ENCODE measurements at regions not wholly inside any gene's neighbourhood (a gene's known extent, or its start where the extent isn't known, plus 50 kb on each side); places are given as distances from the start of the nearest gene placed in this dataset.

DNA sequence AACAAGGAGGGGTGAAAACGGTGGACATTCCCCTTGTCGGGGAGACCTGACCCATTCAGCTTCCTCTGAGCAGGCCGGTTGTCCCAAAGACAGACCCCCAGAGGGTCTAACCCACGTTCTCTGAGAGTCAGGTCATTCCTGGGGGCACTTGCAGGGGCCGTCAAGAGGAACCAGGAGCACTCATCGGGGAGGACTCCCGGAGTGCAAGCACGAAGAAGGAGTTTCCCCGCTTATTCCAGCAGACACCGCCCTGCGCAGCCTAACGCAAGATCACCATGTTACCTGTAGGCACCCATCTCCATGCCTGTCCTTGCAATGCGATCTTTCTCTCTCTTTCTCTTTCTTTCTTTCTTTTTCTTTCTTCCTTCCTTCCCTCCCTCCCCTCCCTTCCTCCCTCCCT, 154.2 kb downstream of the SHOX start:
- no peak overlapping the region for H3K4me3 ChIP-seq (ENCODE audit: low read length)
- no peak for DNase-seq (ENCODE audit: low read depth)
- TF ChIP-seq, protein P1, sequence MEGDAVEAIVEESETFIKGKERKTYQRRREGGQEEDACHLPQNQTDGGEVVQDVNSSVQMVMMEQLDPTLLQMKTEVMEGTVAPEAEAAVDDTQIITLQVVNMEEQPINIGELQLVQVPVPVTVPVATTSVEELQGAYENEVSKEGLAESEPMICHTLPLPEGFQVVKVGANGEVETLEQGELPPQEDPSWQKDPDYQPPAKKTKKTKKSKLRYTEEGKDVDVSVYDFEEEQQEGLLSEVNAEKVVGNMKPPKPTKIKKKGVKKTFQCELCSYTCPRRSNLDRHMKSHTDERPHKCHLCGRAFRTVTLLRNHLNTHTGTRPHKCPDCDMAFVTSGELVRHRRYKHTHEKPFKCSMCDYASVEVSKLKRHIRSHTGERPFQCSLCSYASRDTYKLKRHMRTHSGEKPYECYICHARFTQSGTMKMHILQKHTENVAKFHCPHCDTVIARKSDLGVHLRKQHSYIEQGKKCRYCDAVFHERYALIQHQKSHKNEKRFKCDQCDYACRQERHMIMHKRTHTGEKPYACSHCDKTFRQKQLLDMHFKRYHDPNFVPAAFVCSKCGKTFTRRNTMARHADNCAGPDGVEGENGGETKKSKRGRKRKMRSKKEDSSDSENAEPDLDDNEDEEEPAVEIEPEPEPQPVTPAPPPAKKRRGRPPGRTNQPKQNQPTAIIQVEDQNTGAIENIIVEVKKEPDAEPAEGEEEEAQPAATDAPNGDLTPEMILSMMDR (conservative IDR thresholded peaks at IDR 0.05; ENCODE audit: low read length) = no peak

DNA sequence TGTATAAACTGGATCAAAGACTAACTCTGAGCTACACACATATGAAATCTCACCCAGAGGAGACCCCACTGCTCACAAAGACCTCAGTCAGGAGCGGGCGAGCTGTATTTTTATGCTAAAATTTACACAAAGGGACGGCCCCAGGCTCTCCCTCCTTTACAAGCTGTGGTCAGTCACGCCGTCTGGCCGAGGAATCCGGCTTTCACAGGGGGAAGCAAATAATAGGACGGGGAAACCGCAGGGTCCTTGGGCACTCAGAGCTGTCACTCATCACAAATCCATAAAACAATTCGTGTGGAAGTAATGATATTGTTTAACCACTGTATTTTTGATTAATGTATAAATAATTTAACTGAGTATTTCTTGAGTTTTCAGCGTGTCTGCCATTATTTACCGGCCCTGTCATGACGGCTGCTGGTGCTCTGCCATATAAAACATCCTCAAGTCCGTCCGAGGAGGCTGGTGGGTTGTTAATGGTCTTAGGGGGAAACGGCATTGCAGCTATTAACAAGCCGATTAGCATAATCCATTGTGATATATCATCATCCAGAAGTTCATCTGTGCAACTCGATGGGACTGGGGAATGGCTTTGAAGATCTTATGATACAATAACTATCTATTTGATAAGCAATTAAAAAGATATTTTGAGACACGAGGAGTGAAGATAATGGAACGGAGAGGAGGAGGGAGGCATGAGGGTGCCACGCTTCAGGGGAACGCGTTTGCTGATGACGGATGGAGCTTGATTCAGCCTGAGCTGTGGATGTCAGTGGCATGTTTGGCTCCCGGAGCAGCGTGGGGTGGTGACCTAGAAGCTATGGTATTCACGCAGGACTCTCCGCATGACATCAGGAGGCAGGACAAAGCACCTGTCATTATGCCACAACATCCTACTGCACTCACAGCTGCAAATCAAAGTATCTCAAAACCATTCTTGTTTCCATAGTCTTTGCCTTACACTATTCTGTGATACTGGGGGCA, 150.9 kb downstream of the SHOX start:
- no peak overlapping the region for H3K4me3 ChIP-seq (ENCODE audit: low read length)
- TF ChIP-seq, protein P1 (conservative IDR thresholded peaks at IDR 0.05; ENCODE audit: low read length) = no peak
- no peak for DNase-seq (ENCODE audit: low read depth)

DNA sequence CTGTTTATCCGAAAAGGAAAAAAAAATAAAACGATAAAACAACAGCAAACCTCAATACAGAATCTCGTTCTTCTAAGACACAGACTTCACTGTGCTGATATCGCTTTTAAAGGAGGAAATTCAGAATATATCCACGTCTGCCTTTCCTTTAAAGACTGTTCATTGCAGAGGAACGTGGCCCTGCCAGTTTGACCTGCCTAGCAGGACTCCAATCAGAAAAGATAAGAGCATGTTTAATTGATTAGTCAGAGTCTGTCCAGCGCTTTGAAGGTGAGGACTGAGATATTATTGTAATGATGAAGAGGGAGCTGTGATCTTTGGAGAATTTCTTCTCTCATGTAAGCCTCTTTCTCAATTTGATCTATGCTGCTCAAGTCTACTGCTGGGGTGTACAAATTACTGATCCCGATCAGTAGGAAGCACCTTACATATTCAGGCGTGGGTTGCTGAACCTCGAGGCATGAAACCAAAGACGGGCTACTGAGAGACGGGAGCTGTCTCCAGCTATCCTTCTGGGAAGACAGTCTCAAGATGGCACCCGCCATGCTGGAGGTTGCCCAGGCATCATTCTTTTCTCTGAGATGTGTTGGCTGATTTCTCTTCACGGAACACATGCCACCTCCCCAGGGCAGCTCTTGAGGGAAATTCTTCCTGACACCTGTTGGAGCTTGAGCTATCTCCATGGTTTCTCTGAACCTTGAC, 146.1 kb downstream of the SHOX start:
- no peak for DNase-seq (ENCODE audit: low read depth)
- no peak overlapping the region for H3K4me3 ChIP-seq (ENCODE audit: low read length)
- TF ChIP-seq, protein P1 (conservative IDR thresholded peaks at IDR 0.05; ENCODE audit: low read length) = no peak

DNA sequence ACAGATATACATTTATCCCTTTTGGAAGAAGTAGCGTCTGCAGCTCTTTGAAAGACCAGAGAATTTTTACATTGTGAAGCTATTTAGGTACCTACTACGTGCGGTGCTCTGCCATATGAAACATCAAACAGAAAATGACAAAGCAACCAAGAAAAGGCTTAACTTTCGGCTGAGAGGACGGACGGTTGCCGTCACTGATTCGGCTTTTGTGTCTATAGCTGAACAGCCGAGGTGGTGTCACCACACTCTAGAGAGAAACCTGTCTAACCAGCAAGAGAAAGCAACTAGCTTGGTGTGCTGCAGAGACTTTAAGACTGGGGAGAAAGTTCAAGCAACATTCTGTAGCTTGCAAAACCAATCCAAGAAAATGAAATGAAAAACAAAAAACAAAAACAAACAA, 145.5 kb downstream of the SHOX start:
- no peak overlapping the region for H3K4me3 ChIP-seq (ENCODE audit: low read length)
- no peak for DNase-seq (ENCODE audit: low read depth)
- TF ChIP-seq, protein P1 (conservative IDR thresholded peaks at IDR 0.05; ENCODE audit: low read length) = no peak

DNA sequence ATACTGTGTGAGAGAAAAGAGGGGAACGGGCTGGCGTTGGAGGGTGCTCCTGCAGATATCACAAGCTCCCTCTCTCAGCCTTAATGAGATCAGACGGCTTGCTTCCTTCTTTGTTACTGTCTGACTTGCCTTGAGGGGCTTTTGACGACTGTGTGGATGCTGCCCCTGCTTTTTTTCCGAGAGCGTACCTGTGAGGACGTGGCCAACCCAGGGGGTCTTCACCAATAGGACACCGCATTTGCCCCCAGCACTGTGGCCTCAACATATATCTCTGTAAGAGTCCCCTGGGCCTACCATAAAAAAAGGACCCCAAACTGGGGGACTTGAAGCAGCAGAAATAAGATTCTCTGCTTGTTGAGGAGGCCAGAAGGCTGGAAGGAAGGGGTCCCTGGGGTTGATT, 143.9 kb downstream of the SHOX start:
- H3K4me3 ChIP-seq (ENCODE audit: low read length) = no peak overlapping the region
- TF ChIP-seq, protein P1 (conservative IDR thresholded peaks at IDR 0.05; ENCODE audit: low read length) = no peak
- DNase-seq (ENCODE audit: low read depth) = no peak

DNA sequence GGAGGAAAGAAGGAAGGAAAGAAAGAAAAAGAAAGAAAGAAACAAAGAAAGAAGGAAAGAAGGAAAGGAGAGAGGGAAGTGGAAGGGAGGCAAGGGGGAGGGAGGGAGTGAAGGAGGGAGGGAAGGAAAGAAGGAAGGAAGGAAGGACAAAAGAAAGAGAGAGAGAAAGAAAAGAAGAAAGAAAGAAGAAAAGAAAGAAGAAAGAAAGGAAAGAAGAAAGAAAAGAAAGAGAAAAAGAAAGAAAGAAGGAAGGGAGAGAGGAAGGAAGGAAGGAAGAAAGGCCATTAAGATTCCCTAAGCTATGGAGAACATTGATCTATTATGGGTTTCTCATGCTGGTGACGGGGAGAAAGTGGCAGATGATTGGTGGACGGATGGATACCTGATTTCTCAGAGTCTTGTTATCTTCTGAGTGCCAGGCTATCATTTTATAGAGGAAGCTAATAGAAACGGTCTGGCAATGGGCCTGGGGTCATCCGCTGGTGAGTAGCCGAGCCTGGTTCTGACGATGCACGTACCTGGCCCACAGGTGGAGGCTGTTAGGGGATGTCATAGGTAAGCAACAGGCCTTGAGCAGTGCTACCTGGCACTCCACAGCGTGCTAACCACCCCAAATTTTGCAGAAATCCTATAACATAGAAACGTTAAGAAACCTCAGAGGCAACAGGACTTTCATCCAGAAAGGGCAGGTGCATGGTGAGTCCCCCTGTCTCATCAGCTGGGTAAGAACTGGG, 142.9 kb downstream of the SHOX start:
- DNase-seq (ENCODE audit: low read depth) = no peak
- H3K4me3 ChIP-seq (ENCODE audit: low read length) = no peak overlapping the region
- TF ChIP-seq, protein P1 (conservative IDR thresholded peaks at IDR 0.05; ENCODE audit: low read length) = no peak
